COLO668 (cell line): ENCODE measurements at regions not wholly inside any gene's neighbourhood (a gene's known extent, or its start where the extent isn't known, plus 50 kb on each side); places are given as distances from the start of the nearest gene placed in this dataset.
"Not testable (repeated sequence)": the region's sequence is repeated elsewhere in the genome, so short reads cannot be mapped to it uniquely, and the experiment has no call there.

Experiments used
- DNase-seq: peaks from one replicate; lab custom pipeline; 2025; ENCODE audit not compliant: unreplicated experiment; lab: John Stamatoyannopoulos, UW

DNA sequence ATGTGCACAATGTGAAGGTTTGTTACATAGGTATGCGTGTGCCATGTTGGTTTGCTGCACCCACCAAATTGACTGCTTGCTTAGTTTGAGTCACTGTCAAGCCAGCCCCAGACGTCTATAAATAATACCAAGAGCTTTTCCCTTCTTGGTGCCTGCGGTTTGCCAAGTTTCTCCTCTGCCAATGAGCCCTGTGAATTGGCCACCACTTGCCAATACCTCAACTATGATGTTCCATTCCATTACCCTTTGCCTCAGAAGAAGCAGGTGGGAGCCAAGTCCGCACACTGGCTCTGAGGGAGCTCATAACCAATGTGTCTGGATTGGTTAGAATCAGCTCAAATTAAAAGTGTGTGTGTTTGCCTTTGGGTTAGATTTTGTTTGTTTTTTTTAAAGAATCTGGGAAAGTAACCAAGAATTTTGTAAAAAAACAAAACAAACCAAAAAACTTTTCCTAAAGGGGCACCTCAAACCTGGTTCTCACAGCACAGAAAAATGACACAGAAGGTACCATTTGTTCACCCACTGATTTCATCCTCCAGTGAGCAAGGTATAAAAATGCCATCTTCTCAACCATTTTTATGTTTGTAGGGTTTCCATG is 209.3 kb upstream of the PRNP start:
- DNase-seq = no peak

DNA sequence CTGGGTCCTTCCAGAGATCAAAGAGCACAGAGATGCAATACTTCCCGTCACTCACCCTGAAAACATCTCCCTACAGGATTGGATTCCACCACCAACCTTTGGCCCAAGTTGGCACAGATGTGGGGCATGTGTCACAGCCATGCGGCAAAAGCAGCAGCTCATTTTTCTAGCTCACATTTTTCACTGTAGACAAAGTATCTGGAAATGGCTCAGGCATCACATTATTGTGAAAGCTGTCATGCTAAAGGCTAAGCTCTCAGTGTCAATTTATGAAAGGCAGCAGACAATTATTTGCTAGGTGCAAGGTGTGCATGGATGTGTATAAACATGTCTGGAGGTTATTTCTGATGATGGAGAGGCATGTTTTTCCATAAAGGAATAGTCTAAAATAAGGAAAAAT is 213.3 kb upstream of the PRNP start:
- no peak for DNase-seq

DNA sequence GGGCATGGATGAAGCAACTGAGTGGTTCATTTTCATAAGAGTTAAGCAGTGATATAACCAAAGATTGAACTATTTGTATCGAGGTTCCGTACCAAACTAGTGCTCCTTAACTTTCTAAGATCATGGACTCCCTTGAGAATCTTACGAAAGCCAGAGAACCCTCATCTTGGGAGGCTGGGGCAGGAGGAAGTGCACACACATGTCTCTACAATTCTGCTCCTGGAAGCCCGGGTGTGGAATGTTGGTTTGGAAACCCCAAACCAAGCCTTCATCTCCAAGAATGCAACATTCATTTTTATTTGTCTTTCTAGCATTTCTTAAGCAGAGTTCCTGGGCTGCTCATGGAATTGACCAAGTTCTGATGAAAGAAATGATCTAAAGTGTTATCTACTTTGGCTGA is 215.0 kb upstream of the PRNP start:
- DNase-seq = no peak

DNA sequence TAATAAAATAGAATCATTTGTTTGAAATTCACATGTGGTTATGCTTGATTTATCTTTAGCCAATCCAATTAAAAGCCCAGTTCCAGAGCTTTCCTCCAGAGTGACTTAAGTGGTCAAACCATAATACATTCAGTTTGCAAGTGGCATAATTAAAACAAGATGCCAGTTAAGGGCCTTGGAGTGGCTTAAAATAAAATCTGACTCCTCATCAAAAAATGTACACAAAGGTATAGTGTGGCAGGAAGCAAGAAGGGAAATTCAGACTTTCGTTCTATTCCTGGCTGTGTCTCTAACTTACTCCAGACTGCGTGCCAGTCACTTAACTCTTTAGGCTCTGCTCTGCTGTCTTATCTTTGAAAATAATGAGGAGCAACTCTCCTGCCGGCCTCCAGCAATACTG is 215.9 kb upstream of the PRNP start:
- no peak for DNase-seq

DNA sequence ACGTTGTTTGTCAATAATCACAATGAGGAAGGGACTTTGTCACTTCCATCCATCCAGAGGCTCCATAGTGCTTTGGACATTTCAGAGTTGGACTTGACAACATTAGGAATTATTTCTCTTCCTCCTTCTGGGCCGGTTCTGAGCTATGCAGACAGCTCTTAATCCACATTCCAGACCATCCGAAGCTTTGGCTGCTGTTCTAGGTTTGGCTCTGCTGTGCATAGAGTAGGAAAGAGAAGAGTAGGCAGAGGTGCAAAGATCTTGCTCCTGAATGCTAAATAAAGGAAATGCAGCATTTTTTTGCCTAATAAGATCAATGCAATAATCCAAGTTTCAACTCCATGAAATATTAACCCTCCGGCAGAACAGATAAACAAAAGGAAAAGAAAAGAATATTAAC is 216.3 kb upstream of the PRNP start:
- DNase-seq = no peak

DNA sequence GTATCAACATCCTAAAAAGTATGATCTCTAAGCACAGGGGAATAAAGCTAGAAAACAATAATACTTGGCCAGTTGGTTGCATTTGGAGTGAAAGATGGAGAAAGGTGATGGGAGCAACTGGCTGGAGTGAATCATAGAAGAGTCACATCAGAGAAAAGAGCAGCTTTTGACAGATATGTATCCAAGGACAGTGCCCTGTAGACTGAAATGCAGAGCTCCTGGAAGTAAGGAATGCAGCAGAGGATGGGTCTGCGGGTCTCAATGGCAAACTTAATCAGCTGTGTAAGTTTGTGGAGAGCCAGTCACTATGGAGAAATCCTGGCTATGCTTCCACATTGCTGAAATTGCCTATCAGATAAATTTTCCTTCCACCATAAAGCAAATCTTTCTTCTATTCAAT is 218.1 kb upstream of the PRNP start:
- no peak for DNase-seq

DNA sequence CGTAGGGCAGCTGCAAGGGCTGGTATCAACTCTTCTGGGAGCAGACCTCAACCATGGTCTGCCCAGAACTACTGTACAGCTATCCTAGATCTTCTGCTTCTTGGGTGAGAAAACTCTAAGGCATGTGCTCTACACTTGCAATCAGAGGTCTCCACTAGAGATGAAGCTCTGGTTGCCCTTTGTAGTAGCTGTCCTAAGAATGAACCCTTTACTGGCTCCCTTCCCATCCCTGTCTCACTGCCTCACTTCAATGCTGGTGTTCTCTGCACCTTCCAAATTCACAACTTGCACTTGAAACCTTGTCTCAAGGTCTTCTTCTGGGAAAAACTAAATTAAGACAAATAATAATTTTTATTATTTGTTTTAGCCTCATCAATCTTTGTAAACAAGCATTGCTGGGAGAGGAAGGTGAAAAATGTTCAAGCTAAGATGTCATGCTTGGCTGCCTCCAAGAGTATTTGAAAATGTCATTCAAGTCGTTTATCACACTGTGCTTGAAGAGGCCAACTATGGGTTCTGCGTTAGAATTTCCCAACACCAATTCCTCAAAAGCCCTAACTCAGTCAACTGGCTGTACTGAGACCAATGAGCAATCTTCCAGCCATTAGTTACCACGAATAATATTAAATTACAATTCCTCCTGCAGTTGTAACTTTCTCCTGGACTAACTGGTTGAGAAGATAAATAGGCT is 216.9 kb upstream of the ADRA1D start:
- DNase-seq = no peak

DNA sequence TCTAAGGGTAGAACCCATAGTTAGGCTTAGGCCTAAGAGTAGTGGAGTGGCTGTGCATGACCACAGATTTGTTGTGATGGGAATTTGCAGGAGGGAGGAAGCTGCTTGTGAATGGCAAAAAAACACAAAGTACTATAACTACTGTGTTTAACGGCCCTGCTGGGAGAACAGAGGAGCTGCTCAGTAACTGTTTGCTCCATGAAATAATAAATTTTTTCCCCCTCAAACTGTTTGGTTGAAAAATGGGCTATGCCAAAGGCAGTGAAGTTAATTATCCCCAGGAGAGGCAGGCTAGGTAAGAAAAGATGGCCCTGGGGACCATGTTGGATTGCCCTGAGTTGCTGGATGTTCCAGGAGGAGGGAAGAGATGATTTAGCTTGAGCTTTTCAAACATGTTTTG is 216.1 kb upstream of the ADRA1D start:
- no peak for DNase-seq

DNA sequence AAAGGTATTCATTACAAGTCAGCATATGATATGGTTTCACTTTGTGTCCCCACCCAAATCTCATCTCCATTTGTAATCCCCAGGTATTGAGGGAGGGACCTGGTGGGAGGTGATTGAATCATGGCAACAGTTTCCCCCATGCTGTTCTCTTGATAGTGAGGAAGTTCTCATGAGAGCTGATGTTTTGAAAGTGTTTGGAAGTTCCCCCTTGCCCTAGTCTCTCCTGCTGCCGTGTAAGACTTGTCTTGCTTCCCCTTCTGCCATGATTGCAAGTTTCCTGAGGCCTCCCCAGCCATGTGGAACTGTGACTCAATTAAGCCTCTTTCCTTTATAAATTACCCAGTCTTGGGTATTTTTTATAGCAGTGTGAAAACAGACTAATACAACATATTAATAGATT is 213.7 kb upstream of the ADRA1D start:
- DNase-seq = not testable (repeated sequence)

DNA sequence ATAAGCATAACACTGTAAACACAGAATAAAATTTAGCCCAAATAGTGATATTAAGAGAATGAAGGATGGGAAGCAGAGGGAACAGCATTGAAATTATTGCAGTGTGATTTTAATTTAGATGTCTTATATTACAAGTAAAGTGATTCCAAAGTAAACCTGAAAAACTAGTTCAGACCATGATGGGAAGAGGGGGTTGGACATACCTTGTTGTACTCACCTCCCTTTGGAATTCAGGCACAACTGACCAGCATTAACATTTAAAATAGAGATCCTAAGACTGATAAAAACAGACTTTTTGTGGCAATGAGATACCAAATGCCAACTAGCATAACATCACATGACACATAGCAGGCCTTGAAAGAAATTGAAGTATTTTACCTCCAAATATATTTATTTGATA is 210.0 kb upstream of the ADRA1D start:
- no peak for DNase-seq

DNA sequence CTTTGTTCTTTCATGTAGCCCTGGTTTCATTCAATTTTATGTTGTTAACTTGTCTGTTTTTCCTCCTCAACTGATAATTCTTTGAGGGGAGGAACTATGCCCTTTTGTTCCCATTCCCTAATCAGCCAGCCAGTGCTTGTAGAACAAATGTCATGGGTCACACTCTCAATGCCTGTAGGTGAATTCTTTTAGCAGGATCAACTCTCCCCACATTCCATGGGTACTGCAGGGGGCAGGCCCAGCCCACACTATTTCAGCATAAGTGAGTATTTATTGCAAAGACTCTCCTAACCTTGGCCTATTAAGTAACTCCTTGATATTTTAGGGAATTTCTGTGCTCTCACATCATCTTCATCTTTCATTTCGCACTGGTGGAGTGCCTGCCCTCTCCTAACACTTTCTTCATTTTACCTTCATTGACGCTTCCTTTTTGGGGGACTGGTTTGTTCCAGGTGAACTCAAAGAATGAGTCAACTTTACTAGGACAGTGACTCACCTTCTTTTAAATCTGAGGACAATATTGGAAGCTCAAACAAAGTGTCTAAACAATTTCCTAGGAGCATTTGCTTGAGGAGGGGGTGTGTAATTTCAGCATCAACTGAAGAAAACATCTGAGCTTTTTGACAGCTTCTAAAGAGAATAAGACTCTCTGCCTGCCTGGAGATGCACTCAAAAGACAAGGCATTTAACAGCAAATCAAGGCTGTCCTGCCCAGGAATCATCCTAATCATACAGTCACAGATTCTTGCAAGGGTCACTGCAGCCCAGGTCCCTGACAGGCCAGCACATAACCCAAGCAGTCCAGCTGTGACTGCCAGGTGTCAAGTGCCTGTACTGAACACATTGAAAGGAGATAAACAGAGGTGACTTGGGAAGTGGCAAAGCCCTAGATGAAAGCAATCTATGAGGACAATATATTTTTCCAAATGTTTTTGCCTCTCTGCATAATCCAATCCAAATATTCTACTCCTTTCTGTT is 208.8 kb upstream of the ADRA1D start:
- DNase-seq = no peak

DNA sequence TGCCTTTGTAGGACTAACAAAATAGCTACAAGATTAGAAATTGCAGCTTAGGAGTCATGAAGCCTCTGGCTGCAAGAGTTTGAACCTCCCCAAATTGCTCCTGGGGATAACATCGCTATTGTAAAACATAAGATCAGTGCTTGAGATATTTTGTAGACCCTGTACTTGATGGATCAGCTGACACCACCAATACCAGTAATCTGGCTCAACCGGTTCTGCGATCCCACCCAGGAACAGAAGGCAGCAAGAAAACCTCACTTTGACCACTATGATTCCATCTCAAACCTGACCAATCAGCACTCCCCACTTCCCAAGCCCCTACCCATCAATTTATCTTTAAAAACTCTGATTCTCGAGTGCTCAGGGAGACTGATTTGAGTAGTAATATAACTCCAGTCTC is 206.9 kb upstream of the ADRA1D start:
- no peak for DNase-seq

DNA sequence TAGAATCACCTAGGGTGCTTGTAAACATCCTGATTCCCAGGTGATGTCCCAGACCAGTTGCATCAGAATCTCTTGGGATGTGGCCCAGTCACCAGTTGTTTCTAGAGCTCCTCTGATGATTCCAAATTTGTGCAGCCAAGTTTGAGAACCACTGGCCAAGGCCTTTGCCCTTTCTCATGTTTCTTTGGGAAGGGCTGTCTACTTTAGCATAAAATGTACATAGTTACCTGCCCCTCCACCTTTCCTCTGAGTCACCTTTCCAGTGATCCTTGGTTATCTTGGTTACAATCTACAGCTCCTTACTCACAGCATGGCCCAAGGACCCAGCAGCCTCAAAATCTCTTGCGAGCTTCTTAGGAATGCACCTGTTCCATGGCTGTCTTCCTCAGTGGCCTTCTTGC is 206.2 kb upstream of the ADRA1D start:
- DNase-seq = no peak

DNA sequence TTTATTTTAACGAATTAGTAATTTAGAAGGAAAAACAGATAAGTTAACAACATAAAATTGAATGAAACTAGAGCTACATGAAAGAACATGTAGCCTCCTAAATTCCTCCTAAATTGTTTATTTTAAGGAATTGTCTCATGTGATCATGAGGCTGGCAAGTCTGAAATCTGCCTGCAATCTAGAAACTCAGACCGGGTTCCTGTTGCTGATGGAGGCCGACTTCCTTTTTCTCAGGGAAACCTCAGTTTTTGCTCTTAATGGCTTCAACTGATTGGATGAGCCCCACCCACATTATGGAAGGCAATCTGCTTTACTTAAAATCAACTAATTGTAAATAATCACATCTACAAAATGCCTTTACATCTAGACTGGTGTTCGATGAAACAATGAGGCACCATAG is 205.0 kb upstream of the ADRA1D start:
- no peak for DNase-seq

DNA sequence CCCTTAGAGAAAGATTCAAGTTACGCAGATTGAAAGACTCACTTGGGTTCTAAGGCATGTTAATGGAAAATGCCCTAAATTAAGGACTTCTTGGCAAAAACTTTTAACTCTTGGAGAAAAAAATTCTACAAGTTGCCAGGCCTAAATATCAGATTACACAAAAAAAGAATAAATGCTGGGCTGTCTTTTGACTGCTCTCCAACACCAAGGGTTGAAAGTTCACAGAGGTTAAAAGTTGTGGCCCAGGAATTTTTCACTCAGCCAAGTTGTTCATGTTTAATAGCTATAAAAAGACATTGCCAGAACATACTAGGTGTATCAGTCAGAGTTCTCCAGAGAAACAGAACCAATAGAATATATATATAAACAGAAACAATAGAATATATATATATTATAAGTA is 204.3 kb upstream of the ADRA1D start:
- DNase-seq = no peak

DNA sequence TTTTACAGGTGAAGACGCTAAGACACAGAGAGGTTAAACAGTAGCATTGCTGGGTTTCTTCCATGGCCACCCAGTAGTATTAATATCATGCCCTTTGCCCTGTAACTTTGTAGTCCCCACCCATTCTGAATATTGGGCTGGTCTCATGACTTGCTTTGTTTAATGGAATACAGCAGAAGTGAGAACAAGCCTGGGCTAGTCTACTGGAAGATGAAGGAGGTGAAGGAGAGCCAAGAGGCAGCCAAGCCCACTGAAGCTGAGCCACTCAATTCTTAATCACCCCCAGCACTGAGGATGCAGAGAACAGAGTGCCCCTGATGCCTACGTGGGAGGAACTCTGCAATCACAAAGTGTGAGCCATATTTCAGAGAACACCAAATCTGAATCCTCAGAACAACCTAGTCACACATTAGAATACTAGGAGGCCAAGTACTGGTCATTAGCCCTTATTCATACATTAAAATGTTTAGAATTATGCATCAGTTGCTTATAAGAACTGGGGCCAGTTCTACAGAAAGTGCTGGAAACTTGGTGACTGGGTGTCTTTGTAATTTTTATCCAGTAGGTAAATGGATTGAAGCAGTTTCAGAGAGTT is 202.5 kb upstream of the ADRA1D start:
- DNase-seq = no peak

DNA sequence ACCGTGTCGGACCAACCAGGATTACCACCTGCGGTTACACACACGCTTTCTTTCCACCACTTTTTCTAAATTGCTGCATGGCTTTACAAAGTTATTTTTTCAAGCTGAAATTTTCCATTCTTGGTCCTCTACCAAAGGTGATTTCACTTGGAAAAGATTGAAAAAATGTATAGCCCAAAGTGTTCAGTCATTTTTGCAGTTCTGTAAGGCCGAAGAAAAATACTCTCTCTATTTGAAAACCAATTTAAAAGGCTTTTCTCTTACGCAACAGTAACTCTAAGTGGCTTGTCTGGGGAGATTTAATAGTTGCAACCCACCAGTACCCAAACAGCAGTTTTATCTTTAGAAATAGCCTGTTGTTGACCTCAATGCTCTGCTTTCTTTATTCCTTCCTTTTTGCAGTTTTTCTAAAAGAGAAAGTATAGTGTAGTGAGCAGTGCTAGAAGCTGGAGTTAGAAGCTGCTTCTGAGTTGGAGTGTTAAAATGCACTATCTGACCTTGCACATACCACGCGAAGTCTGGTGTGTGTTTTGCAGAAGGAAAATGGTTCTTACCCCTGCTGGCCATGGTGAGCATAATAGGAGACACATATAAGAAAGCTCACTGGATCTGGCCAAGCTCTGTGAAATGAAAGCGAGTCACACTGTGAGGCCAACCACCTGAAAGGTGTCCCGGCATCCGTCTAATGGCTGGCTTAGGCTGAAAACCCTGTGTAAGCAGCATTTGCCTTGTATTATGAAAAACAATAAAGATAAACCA is 201.0 kb upstream of the ADRA1D start:
- DNase-seq = no peak

DNA sequence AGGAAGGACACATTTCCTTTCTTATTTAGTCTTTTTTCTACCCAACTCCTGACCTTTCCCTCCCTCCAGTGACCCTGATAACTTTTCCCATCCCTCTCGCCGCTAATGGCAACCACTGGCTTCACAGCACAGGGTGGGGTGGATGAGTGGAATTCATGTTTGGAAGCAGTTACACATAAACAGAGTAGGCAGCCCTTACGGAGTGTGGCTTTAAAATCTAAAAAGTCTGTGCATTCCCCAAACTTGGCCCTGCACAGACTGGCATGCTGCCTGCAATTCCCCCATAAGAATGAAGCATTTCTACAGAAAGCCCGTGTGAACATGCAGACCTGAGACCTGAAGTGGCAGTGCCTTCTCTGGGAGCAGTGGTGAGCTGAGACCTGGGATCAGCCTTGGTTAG is 196.7 kb upstream of the ADRA1D start:
- DNase-seq = no peak

DNA sequence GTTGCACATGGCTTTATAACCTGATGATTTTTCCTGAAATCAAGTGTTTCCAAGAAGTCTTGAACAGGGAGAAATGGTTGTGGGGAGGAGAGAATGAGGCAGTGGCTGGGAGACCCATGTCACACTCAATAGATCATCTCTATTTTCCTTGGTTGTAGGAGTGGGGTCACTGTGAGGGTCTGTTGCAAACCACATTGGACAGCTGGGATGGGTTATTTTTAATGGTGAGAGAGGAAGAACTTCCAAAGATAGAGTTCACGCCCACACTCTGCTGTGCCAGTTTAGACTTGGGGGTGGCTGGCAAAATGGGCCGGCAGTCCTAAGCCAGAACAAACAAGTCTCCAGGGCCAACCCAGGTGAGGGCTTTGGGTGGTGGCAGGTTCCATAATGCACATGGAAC is 196.2 kb upstream of the ADRA1D start:
- DNase-seq = no peak

DNA sequence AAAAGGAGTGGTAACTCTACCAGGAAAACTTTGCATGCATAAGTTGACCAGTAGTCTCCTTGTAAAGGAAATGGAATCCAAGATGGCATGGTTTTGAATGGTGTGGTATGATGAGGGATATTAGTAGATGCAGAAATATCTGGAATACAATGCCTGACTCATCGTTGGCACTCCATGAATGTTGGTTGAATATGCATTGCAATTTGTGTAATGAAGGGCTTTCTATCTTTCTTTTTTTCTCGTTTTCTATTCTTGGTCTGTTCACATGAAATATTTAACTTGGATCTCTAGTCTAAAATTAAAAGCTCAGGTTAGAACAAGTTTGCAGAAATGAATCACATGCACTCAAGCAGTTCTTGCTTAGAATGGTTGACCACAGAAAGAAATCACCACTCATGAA is 195.3 kb upstream of the ADRA1D start:
- DNase-seq = no peak

DNA sequence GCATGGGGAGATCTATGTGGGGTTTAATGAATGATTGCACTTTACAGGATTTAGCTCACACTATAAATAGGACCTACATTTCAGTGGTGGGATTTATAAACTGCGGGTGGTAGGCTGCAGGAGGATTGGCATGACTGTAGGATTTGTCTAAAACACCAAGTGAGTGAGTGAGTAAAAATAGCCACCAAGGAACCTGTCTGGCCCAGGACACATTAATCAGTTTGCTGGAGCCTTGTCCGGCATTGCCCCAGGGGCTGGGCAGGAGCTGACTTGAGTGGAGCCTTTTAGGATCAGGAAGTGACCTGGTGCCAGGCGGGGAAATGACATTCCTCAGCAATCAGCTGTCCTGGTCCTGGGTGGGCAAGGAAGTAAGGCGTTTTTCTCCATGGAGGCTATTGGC is 193.9 kb upstream of the ADRA1D start:
- DNase-seq = no peak
